ENCODE measurements at regions not wholly inside any gene's neighbourhood (a gene's known extent, or its start where the extent isn't known, plus 50 kb on each side); places are given as distances from the start of the nearest gene placed in this dataset.

GRCh38 chr7:131961054-131961680, 404.7 kb upstream of the PODXL start:
- TF ChIP-seq, protein P1, sequence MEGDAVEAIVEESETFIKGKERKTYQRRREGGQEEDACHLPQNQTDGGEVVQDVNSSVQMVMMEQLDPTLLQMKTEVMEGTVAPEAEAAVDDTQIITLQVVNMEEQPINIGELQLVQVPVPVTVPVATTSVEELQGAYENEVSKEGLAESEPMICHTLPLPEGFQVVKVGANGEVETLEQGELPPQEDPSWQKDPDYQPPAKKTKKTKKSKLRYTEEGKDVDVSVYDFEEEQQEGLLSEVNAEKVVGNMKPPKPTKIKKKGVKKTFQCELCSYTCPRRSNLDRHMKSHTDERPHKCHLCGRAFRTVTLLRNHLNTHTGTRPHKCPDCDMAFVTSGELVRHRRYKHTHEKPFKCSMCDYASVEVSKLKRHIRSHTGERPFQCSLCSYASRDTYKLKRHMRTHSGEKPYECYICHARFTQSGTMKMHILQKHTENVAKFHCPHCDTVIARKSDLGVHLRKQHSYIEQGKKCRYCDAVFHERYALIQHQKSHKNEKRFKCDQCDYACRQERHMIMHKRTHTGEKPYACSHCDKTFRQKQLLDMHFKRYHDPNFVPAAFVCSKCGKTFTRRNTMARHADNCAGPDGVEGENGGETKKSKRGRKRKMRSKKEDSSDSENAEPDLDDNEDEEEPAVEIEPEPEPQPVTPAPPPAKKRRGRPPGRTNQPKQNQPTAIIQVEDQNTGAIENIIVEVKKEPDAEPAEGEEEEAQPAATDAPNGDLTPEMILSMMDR (IDR thresholded peaks at IDR 0.05; ENCODE audit: insufficient read depth, low read length): no peak
- TF ChIP-seq, protein P2, sequence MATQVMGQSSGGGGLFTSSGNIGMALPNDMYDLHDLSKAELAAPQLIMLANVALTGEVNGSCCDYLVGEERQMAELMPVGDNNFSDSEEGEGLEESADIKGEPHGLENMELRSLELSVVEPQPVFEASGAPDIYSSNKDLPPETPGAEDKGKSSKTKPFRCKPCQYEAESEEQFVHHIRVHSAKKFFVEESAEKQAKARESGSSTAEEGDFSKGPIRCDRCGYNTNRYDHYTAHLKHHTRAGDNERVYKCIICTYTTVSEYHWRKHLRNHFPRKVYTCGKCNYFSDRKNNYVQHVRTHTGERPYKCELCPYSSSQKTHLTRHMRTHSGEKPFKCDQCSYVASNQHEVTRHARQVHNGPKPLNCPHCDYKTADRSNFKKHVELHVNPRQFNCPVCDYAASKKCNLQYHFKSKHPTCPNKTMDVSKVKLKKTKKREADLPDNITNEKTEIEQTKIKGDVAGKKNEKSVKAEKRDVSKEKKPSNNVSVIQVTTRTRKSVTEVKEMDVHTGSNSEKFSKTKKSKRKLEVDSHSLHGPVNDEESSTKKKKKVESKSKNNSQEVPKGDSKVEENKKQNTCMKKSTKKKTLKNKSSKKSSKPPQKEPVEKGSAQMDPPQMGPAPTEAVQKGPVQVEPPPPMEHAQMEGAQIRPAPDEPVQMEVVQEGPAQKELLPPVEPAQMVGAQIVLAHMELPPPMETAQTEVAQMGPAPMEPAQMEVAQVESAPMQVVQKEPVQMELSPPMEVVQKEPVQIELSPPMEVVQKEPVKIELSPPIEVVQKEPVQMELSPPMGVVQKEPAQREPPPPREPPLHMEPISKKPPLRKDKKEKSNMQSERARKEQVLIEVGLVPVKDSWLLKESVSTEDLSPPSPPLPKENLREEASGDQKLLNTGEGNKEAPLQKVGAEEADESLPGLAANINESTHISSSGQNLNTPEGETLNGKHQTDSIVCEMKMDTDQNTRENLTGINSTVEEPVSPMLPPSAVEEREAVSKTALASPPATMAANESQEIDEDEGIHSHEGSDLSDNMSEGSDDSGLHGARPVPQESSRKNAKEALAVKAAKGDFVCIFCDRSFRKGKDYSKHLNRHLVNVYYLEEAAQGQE (IDR thresholded peaks at IDR 0.05; ENCODE audit: insufficient replicate concordance, low read depth): no peak
- TF ChIP-seq GABPA (IDR thresholded peaks at IDR 0.05; ENCODE audit: low read depth) (no peak), SPI1 (IDR thresholded peaks at IDR 0.05; ENCODE audit: borderline replicate concordance, low read depth) (no peak), POLR2AphosphoS5 (IDR thresholded peaks at IDR 0.05; ENCODE audit: low read depth) (no peak)
- Histone ChIP-seq H3K4me3 (replicated peaks; ENCODE audit: insufficient read depth, low read length) (no peak overlapping the region), H3K27me3 (ENCODE audit: insufficient read depth, poor library complexity, severe bottlenecking) (peaks cover 2% of the 10 kb centered on the region), H3K27ac (replicated peaks) (no peak overlapping the region)
- DNase-seq (ENCODE audit: low read depth in 1 of 2, low spot score in 1 of 2): no peak

GRCh38 chr7:131959106-131959812, 402.8 kb upstream of the PODXL start:
- TF ChIP-seq SPI1 (IDR thresholded peaks at IDR 0.05; ENCODE audit: borderline replicate concordance, low read depth): no peak
- TF ChIP-seq, protein P1 (IDR thresholded peaks at IDR 0.05; ENCODE audit: insufficient read depth, low read length): no peak
- no peak for TF ChIP-seq POLR2AphosphoS5 (IDR thresholded peaks at IDR 0.05; ENCODE audit: low read depth)
- TF ChIP-seq GABPA (IDR thresholded peaks at IDR 0.05; ENCODE audit: low read depth): no peak
- TF ChIP-seq, protein P2 (IDR thresholded peaks at IDR 0.05; ENCODE audit: insufficient replicate concordance, low read depth): no peak
- Histone ChIP-seq H3K27ac (replicated peaks) (no peak overlapping the region), H3K4me3 (replicated peaks; ENCODE audit: insufficient read depth, low read length) (no peak overlapping the region), H3K27me3 (ENCODE audit: insufficient read depth, poor library complexity, severe bottlenecking) (peaks cover 2% of the 10 kb centered on the region)
- no peak for DNase-seq (ENCODE audit: low read depth in 1 of 2, low spot score in 1 of 2)

- TF ChIP-seq, protein P2 (IDR thresholded peaks at IDR 0.05; ENCODE audit: insufficient replicate concordance, low read depth): no peak
- TF ChIP-seq, protein P1 (IDR thresholded peaks at IDR 0.05; ENCODE audit: insufficient read depth, low read length): no peak
- TF ChIP-seq SPI1 (IDR thresholded peaks at IDR 0.05; ENCODE audit: borderline replicate concordance, low read depth) (no peak), GABPA (IDR thresholded peaks at IDR 0.05; ENCODE audit: low read depth) (no peak), POLR2AphosphoS5 (IDR thresholded peaks at IDR 0.05; ENCODE audit: low read depth) (no peak)
- Histone ChIP-seq H3K27me3 (ENCODE audit: insufficient read depth, poor library complexity, severe bottlenecking) (peaks cover 2% of the 10 kb centered on the region), H3K4me3 (replicated peaks; ENCODE audit: insufficient read depth, low read length) (no peak overlapping the region), H3K27ac (replicated peaks) (no peak overlapping the region)
- no peak for DNase-seq (ENCODE audit: low read depth in 1 of 2, low spot score in 1 of 2)
Measured at GRCh38 chr7:131957338-131958020, 401.1 kb upstream of the PODXL start.
